Thoracic aorta (tissue), 2 donors: ENCODE measurements at regions not wholly inside any gene's neighbourhood (a gene's known extent, or its start where the extent isn't known, plus 50 kb on each side); places are given as distances from the start of the nearest gene placed in this dataset.

ENCODE experiments used
- ATAC-seq: fragments of 150-250 bp; one replicate; pipeline ENCODE4 v1.8.0; 2017; ENCODE audit warnings: low read depth; ENCODE audit not compliant: insufficient number of reproducible peaks, low FRiP score
- DNase-seq: peaks from one replicate; pipeline ENCODE4 v3.0.0-alpha.2; 2020; ENCODE audit warnings: low spot score
- H3K27ac ChIP-seq, 2 donors: fragments of 200-600 bp; sonication (generic); 1 replicate in 1 of 2; 2 replicates in 1 of 2; pipeline ENCODE4 v1.5.1; 2016; ENCODE audit warnings: mild to moderate bottlenecking in 2 of 2, moderate library complexity in 2 of 2
- H3K27me3 ChIP-seq: fragments of 200-600 bp; sonication (generic); replicated peaks from 2 replicates; pipeline ENCODE4 v1.6.0; 2016; ENCODE audit warnings: mild to moderate bottlenecking; ENCODE audit not compliant: insufficient read depth
- H3K36me3 ChIP-seq: fragments of 200-600 bp; sonication (generic); one replicate; pipeline ENCODE4 v1.5.1; 2016
- H3K4me1 ChIP-seq, 2 donors: fragments of 200-600 bp; sonication (generic); 1 replicate in 1 of 2; 2 replicates in 1 of 2; pipeline versions ENCODE4 v1.5.1 to v1.6.0; 2016; ENCODE audit warnings: low read depth in 2 of 2, mild to moderate bottlenecking in 1 of 2; ENCODE audit not compliant: control insufficient read depth in 1 of 2
- H3K4me3 ChIP-seq: fragments of 200-600 bp; sonication (generic); 2 replicates; pipeline ENCODE4 v1.5.1; 2016; ENCODE audit warnings: mild to moderate bottlenecking
- H3K9me3 ChIP-seq: fragments of 200-600 bp; sonication (generic); 2 replicates; pipeline ENCODE4 v1.5.1; 2016
- TF ChIP-seq, protein P1 (sequence below): fragments of 200-600 bp; sonication (generic); IDR thresholded peaks from one replicate; pipeline ENCODE4 v1.5.1; 2019; ENCODE audit warnings: antibody characterized with exemption

GRCh38 chr14:83007641-83008225, 1474.1 kb upstream of the SEL1L start:
- DNase-seq (no peak), ATAC-seq (no peak)
- Histone ChIP-seq H3K4me1 (no peaks in the 10 kb centered on the region), H3K27me3 (no peaks in the 10 kb centered on the region), H3K4me3 (no peak overlapping the region), H3K36me3 (no peaks in the 10 kb centered on the region), H3K27ac (no peak overlapping the region), H3K9me3 (no peaks in the 10 kb centered on the region)
- TF ChIP-seq, protein P1, sequence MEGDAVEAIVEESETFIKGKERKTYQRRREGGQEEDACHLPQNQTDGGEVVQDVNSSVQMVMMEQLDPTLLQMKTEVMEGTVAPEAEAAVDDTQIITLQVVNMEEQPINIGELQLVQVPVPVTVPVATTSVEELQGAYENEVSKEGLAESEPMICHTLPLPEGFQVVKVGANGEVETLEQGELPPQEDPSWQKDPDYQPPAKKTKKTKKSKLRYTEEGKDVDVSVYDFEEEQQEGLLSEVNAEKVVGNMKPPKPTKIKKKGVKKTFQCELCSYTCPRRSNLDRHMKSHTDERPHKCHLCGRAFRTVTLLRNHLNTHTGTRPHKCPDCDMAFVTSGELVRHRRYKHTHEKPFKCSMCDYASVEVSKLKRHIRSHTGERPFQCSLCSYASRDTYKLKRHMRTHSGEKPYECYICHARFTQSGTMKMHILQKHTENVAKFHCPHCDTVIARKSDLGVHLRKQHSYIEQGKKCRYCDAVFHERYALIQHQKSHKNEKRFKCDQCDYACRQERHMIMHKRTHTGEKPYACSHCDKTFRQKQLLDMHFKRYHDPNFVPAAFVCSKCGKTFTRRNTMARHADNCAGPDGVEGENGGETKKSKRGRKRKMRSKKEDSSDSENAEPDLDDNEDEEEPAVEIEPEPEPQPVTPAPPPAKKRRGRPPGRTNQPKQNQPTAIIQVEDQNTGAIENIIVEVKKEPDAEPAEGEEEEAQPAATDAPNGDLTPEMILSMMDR, result no peak

DNA sequence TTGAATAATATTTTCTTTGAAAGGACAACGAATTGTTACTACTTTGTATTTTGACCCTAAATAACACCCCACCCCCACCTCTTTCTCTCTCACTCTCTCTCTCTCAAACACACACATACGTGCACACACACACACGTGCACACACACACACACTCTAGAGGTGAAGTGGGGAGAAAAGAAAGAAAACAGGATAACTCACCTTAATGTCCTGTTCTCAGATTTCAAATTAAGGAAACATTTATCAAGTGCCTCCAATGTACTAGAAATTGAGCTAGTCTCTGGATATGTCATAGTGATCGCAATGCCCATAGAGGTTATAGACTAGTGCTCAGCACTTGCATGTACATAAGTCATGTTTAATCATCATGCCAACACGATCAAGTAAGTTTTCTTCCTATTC, 1483.6 kb upstream of the SEL1L start:
- Histone ChIP-seq H3K9me3 (no peaks in the 10 kb centered on the region), H3K27ac (no peak overlapping the region), H3K4me3 (no peak overlapping the region), H3K27me3 (no peaks in the 10 kb centered on the region), H3K4me1 (no peaks in the 10 kb centered on the region), H3K36me3 (no peaks in the 10 kb centered on the region)
- ATAC-seq (no peak), DNase-seq (no peak)
- TF ChIP-seq, protein P1, result no peak

DNA sequence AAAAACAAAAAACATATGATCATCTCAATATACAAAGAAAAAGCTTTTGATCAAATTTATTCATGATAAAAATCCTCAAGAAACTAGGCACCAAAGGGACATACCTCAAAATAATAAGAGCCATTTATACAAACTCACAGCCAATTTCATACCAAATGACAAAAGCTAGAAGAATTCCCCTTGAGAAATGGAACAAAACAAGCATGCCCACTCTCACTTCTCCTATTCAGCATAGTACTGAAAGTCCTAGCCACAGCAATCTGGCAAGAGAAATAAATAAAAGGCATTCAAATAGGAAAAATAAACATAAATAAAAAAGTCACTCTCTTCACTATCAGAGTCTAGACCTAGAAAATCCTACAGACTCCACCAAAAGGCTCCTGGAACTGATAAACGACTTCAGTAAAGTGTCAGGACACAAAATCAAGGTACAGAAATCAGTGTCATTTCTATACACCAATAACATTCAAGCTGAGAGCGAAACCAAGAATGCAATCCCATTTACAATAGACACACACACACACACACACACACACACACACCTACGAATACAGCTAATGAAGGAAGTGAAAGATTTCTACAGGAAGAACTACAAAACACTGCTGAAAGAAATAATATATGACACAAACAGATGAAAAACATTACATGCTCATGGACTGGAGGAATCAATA, 1486.2 kb upstream of the SEL1L start:
- no peak overlapping the region for H3K27ac ChIP-seq
- DNase-seq (no peak), ATAC-seq (no peak)
- H3K4me1 ChIP-seq, result no peaks in the 10 kb centered on the region
- no peaks in the 10 kb centered on the region for H3K27me3 ChIP-seq
- H3K36me3 ChIP-seq, result no peaks in the 10 kb centered on the region
- H3K9me3 ChIP-seq, result no peaks in the 10 kb centered on the region
- no peak overlapping the region for H3K4me3 ChIP-seq
- TF ChIP-seq, protein P1, result no peak

DNA sequence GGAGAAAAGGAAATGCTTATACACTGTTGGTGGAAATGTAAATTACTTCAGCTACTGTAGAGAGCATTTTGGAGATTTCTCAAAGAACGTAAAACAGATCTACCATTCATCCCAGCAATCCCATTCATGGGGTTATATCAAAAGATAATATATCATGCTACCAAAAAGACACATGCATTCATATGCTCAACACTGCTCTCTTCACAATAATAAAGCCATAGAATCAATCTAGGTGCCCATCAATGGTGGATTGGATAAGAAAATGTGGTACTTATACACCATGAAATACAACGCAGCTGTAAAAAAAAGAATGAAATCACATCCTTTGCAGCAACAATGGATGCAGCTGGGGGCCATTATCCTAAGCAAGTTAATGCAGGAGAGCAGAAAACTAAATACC, 1487.7 kb upstream of the SEL1L start:
- Histone ChIP-seq H3K27ac (no peak overlapping the region), H3K36me3 (no peaks in the 10 kb centered on the region), H3K4me1 (no peaks in the 10 kb centered on the region), H3K9me3 (no peaks in the 10 kb centered on the region), H3K4me3 (no peak overlapping the region), H3K27me3 (no peaks in the 10 kb centered on the region)
- DNase-seq (no peak), ATAC-seq (no peak)
- TF ChIP-seq, protein P1, result no peak

DNA sequence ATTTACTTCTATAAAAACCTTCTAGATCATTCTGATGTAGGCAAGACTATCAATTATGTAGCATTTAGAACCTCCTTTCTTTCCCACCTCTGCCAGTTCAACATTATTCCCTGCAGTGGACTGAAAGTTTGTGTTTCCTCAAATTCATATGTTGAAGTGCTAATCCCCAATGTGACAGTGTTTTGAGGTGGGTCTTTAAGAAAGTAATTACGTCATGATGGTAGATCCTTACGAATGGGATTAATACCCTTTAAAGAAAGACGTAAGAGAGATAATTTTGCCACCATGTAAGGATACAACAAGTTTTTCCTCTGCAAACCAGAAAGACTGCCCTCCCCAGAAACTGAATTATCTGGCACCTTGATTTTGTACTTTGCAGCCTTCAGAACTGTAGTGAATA, 1489.7 kb upstream of the SEL1L start:
- ATAC-seq (no peak), DNase-seq (no peak)
- H3K27me3 ChIP-seq, result no peaks in the 10 kb centered on the region
- no peaks in the 10 kb centered on the region for H3K9me3 ChIP-seq
- H3K4me3 ChIP-seq, result no peak overlapping the region
- no peaks in the 10 kb centered on the region for H3K36me3 ChIP-seq
- TF ChIP-seq, protein P1, result no peak
- H3K4me1 ChIP-seq, result no peaks in the 10 kb centered on the region
- no peak overlapping the region for H3K27ac ChIP-seq
